GM12874 (cell line): ENCODE measurements at regions not wholly inside any gene's neighbourhood (a gene's known extent, or its start where the extent isn't known, plus 50 kb on each side); places are given as distances from the start of the nearest gene placed in this dataset.

Source experiments
- CTCF ChIP-seq: IDR thresholded peaks from 2 replicates; pipeline ENCODE4 v1.5.1; 2011; ENCODE audit warnings: low read depth, mild to moderate bottlenecking, control low read depth, low read length, moderate library complexity; ENCODE audit not compliant: insufficient read depth

- no peak for TF ChIP-seq CTCF
Observed at GRCh38 chr3:177515786-177516157, 318.5 kb upstream of the TBL1XR1 start.

- TF ChIP-seq CTCF, result no peak
Observed at GRCh38 chr3:177516158-177517011, 319.1 kb upstream of the TBL1XR1 start.

GRCh38 chr3:177517906-177518305 lies 320.6 kb upstream of the TBL1XR1 start:
- no peak for TF ChIP-seq CTCF

GRCh38 chr3:177519588-177519987 lies 322.3 kb upstream of the TBL1XR1 start:
- TF ChIP-seq CTCF, result no peak

GRCh38 chr3:177521305-177521704 lies 324.0 kb upstream of the TBL1XR1 start:
- TF ChIP-seq CTCF, result no peak

GRCh38 chr3:177522051-177522450 lies 324.8 kb upstream of the TBL1XR1 start:
- no peak for TF ChIP-seq CTCF

- TF ChIP-seq CTCF, result no peak
Observed at GRCh38 chr3:177523067-177523675, 325.9 kb upstream of the TBL1XR1 start.
